ENCODE measurements at regions not wholly inside any gene's neighbourhood (a gene's known extent, or its start where the extent isn't known, plus 50 kb on each side); places are given as distances from the start of the nearest gene placed in this dataset.

GRCh38 chr3:148232389-148232788 lies 465.3 kb upstream of the AGTR1 start:
- no peak for DNase-seq (ENCODE audit: low spot score in 2 of 2)
- H3K4me1 ChIP-seq: no peaks in the 10 kb centered on the region
- no peak overlapping the region for H3K4me3 ChIP-seq
- no peak for TF ChIP-seq POLR2A (IDR thresholded peaks at IDR 0.05)
- no peak for TF ChIP-seq CTCF (IDR thresholded peaks at IDR 0.05)
- TF ChIP-seq POLR2AphosphoS5 (IDR thresholded peaks at IDR 0.05): no peak
- H3K36me3 ChIP-seq: no peaks in the 10 kb centered on the region
- H3K27me3 ChIP-seq: no peaks in the 10 kb centered on the region
- intact Hi-C loops (cut with DNase I; ENCODE audit: low total_unique reads): no loop called here
- no peak overlapping the region for H3K27ac ChIP-seq
- H3K9me3 ChIP-seq: no peaks in the 10 kb centered on the region

GRCh38 chr3:148233403-148233802 lies 464.3 kb upstream of the AGTR1 start:
- intact Hi-C loops (cut with DNase I; ENCODE audit: low total_unique reads): no loop called here

DNA sequence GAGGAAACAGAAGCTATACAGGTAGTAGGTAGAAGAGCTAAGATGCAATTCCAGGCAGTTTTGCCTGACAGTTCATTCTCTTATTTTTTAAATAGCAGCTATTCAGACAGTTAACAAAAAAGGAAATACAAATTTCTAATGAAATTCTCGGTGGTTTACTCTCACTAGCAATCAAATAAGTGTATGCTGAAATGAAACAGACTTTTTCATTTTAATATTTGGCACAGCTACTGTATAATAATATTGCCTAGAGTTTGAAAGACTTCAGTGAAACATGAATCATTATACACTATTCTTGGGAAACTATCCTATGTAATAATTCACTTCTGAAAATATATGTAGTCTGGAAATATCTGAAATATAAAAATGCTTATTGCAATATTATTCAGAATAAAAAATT lies 463.2 kb upstream of the AGTR1 start:
- no peaks in the 10 kb centered on the region for H3K4me1 ChIP-seq
- no peaks in the 10 kb centered on the region for H3K36me3 ChIP-seq
- H3K9me3 ChIP-seq: no peaks in the 10 kb centered on the region
- intact Hi-C loops (cut with DNase I; ENCODE audit: low total_unique reads): no loop called here
- H3K27ac ChIP-seq: no peak overlapping the region
- H3K4me3 ChIP-seq: no peak overlapping the region
- TF ChIP-seq POLR2AphosphoS5 (IDR thresholded peaks at IDR 0.05) (no peak), POLR2A (IDR thresholded peaks at IDR 0.05) (no peak), CTCF (IDR thresholded peaks at IDR 0.05) (no peak)
- H3K27me3 ChIP-seq: no peaks in the 10 kb centered on the region
- DNase-seq (ENCODE audit: low spot score in 2 of 2): no peak

More at GRCh38 chr3:148233403-148233802, 464.3 kb upstream of the AGTR1 start:
- DNase-seq (ENCODE audit: low spot score in 2 of 2): no peak
- H3K36me3 ChIP-seq: no peaks in the 10 kb centered on the region
- no peak for TF ChIP-seq POLR2AphosphoS5 (IDR thresholded peaks at IDR 0.05)
- no peak for TF ChIP-seq POLR2A (IDR thresholded peaks at IDR 0.05)
- TF ChIP-seq CTCF (IDR thresholded peaks at IDR 0.05): no peak
- H3K4me3 ChIP-seq: no peak overlapping the region
- no peak overlapping the region for H3K27ac ChIP-seq
- H3K9me3 ChIP-seq: no peaks in the 10 kb centered on the region
- no peaks in the 10 kb centered on the region for H3K27me3 ChIP-seq
- no peaks in the 10 kb centered on the region for H3K4me1 ChIP-seq

DNA sequence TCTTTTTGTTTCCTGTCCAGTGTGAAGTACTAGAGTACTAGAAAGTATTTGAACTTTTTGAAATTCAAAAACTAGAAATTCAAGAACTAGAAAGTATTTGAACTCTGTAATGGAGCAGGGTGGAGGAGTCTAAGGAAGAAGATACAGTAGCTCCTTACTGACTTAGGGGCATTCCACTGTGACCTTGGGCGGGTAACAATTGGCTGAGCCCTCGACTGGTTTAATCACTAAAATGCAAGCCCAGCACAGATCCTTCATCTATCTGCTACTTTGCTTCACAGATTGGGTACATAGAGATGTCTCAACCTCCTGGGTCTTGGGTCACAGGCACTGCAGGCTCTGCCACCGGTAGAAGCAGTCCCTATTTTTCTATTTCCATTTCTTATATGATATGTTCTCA lies 462.1 kb upstream of the AGTR1 start:
- no peak overlapping the region for H3K4me3 ChIP-seq
- TF ChIP-seq POLR2AphosphoS5 (IDR thresholded peaks at IDR 0.05): no peak
- no peak for TF ChIP-seq CTCF (IDR thresholded peaks at IDR 0.05)
- no peak for TF ChIP-seq POLR2A (IDR thresholded peaks at IDR 0.05)
- H3K27me3 ChIP-seq: no peaks in the 10 kb centered on the region
- no peaks in the 10 kb centered on the region for H3K36me3 ChIP-seq
- no peak for DNase-seq (ENCODE audit: low spot score in 2 of 2)
- H3K27ac ChIP-seq: no peak overlapping the region
- no peaks in the 10 kb centered on the region for H3K4me1 ChIP-seq
- intact Hi-C loops (cut with DNase I; ENCODE audit: low total_unique reads): no loop called here
- no peaks in the 10 kb centered on the region for H3K9me3 ChIP-seq

GRCh38 chr3:148238421-148238821 lies 459.3 kb upstream of the AGTR1 start:
- DNase-seq (ENCODE audit: low spot score in 2 of 2): no peak
- TF ChIP-seq POLR2AphosphoS5 (IDR thresholded peaks at IDR 0.05) (no peak), POLR2A (IDR thresholded peaks at IDR 0.05) (no peak), CTCF (IDR thresholded peaks at IDR 0.05) (no peak)
- intact Hi-C loops (cut with DNase I; ENCODE audit: low total_unique reads): no loop called here

More at GRCh38 chr3:148238421-148238821, 459.3 kb upstream of the AGTR1 start:
- H3K27ac ChIP-seq: no peak overlapping the region
- no peaks in the 10 kb centered on the region for H3K36me3 ChIP-seq
- H3K9me3 ChIP-seq: no peaks in the 10 kb centered on the region
- H3K27me3 ChIP-seq: no peaks in the 10 kb centered on the region
- no peaks in the 10 kb centered on the region for H3K4me1 ChIP-seq
- H3K4me3 ChIP-seq: no peak overlapping the region

All from breast epithelium (tissue), 4 donors.